ENCODE measurements at regions not wholly inside any gene's neighbourhood (a gene's known extent, or its start where the extent isn't known, plus 50 kb on each side); places are given as distances from the start of the nearest gene placed in this dataset.

- TF ChIP-seq CTCF (conservative IDR thresholded peaks at IDR 0.05; ENCODE audit: low read depth, low read length) (no peak), EZH2 (IDR thresholded peaks at IDR 0.05; ENCODE audit: borderline replicate concordance, low read depth, low read length, poor library complexity, severe bottlenecking) (no peak)
Measured at GRCh38 chr13:88189728-88190127, 518.6 kb downstream of the SLITRK5 start.

Measured in A673 (cell line).